ENCODE measurements at regions not wholly inside any gene's neighbourhood (a gene's known extent, or its start where the extent isn't known, plus 50 kb on each side); places are given as distances from the start of the nearest gene placed in this dataset.

DNA sequence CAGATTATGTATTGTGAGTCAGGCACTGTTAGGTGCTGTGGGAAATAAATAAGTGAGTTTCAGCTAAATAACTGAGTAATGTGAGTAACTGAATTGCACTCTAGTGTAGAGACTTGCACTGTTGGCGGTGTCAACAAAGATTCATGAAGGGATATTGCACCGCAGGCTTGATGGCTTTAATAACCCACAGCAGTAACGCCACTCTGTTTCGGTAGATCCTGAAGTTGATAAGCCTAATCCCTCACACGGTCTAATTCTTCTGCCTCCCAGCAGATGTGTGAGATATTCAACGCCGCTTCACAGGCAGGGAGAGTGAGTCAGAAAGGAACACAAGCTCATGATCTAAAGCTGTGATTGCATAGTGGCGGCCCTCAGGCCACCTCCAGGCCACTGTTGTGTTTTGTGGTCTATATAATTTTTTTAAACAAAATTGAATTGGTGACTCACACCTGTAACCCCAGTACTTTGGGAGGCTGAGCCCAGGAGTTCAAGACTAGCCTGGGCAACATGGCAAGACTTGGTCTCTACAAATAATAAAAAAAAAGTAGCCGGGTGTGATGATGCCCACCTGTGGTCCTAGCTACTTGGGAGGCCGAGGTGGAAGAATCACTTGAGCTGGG is 94.3 kb downstream of the LIPG start:
- DNase-seq (ENCODE audit: low spot score) = peak; percentile 1

DNA sequence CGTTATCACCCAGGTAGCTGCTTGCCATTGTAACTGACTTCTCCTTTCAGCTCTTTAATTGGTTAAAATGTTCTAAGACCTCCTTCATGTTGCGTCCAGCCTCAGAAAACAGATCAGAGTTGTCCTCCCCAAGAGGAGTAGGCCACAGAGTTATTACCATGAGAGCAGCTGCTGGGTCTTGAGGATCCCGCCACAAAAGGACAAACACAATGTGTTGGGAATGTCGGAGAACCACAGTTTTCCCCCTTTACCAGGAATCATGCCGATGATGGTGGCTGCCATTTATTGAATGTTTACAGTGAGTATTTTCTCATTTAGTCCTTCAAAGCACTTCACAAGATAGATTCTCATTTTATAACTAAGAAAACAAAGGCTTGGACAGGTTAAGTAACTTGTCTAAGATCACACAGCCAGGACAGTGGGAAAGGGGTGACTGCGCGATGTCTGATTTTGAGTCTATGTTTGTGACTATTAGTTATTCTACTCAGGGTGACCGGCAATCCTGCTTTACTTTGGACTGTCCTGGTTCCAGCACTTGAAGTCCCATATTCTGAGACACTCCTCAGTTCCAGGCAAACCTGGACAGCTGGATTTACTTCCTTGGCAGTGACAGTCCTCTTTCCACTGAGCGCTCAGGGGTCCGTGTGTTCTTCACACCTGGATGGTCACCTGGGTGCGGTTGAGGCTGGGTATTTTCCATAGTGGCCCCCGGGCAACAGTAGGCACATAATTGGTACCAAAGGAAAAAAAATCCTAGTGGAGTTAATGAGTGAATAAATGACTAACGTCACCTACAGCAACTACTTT is 93.6 kb downstream of the LIPG start:
- DNase-seq (ENCODE audit: low spot score) = no peak

DNA sequence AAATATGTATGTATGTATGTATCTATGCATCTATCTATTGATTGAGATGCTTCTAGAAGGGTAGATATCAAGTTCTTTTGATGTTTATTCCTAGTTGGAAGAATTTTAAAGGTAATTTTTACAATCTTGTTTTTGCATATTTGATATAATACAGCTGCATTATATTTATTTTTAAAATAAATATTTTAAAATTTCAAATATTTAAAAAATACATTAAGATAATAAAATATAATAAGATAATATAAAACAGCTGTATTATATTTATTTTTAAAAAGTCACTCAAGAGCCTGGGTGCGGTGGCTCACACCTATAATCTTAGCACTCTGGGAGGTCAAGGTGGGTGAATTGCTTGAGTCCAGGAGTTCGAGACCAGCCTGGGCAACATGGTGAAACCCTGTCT is 92.5 kb downstream of the LIPG start:
- DNase-seq (ENCODE audit: low spot score) = no peak

DNA sequence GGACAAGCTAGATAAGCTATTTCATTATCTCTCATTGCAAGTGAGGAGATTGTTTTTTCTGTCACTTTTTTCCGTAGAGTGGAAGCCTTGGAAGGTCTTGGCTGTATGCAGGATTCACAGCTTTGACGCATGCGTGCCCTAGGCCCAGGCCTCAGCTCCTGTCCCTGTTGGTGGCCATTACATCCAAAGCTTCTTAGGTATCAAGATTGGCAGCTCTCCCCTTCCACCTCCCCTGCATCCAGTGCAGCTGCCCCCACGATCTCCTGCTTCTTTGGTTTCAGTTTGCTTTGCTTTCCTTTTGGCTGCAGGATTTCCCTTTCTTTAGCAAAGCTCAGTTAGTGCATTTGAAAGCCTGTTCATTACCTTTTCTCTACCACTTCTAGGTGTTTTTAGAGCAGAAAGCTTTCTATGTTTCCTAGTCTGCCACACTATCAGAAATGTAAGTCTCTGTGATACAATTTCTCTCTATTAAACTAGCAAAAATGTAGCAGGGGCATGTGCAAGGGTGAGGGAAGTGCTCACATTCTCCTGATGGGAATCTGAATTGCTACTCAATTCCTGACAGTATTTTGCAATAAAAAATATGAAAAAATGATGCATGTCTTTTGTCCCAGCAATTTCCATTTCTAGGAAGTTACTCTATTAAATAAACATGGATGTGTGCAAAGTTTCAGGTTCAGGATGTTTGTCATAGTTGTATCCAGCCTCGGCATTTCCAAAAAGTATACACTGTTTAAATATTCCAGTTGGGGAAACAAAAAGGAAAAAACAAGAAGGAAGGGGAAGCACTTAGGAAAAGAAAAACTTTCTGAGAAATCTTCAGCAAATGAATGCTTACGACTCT is 91.2 kb downstream of the LIPG start:
- no peak for DNase-seq (ENCODE audit: low spot score)

- DNase-seq (ENCODE audit: low spot score) = no peak
Observed at GRCh38 chr18:49651033-49651432, 89.2 kb downstream of the LIPG start.

GRCh38 chr18:49650426-49650891 is 88.6 kb downstream of the LIPG start:
- no peak for DNase-seq (ENCODE audit: low spot score)

DNA sequence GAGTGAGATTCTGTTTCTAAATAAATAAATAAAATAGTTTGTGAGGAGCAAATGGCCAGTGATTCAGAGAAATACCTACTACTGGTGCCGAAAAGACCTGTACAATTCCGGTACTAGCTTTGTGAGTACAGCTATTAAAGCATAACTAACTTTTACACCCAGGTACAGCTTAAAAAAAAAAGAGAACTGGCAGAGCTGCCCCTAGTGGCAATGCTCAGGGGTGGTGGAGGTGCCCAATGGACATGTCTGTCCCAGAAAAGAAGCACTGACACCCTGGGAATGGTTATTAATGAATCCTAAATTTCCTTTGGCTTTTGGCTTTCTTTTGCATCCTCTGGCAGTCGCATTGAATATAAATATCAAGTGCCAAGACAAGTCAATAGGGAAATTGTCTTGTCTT is 87.0 kb downstream of the LIPG start:
- DNase-seq (ENCODE audit: low spot score) = no peak
